ENCODE measurements at regions not wholly inside any gene's neighbourhood (a gene's known extent, or its start where the extent isn't known, plus 50 kb on each side); places are given as distances from the start of the nearest gene placed in this dataset.

GRCh38 chr6:159533016-159533415 lies 160.0 kb downstream of the SOD2 start:
- no peak for TF ChIP-seq CTCF (IDR thresholded peaks at IDR 0.05; ENCODE audit: insufficient read depth, low read depth, low read length, missing control alignments)
- H3K4me3 ChIP-seq (ENCODE audit: low read depth, low read length), result no peak overlapping the region
- DNase-seq (ENCODE audit: low read depth), result no peak

GRCh38 chr6:159532155-159532554 lies 160.9 kb downstream of the SOD2 start:
- no peak overlapping the region for H3K4me3 ChIP-seq (ENCODE audit: low read depth, low read length)
- DNase-seq (ENCODE audit: low read depth), result no peak
- no peak for TF ChIP-seq CTCF (IDR thresholded peaks at IDR 0.05; ENCODE audit: insufficient read depth, low read depth, low read length, missing control alignments)

- TF ChIP-seq CTCF (IDR thresholded peaks at IDR 0.05; ENCODE audit: insufficient read depth, low read depth, low read length, missing control alignments), result no peak
- DNase-seq (ENCODE audit: low read depth), result no peak
Measured at GRCh38 chr6:159529934-159530333, 163.1 kb downstream of the SOD2 start.

GRCh38 chr6:159527351-159527750 lies 165.7 kb downstream of the SOD2 start:
- no peak overlapping the region for H3K4me3 ChIP-seq (ENCODE audit: low read depth, low read length)
- DNase-seq (ENCODE audit: low read depth), result no peak
- TF ChIP-seq CTCF (IDR thresholded peaks at IDR 0.05; ENCODE audit: insufficient read depth, low read depth, low read length, missing control alignments), result no peak

More at GRCh38 chr6:159529934-159530333, 163.1 kb downstream of the SOD2 start:
- no peak overlapping the region for H3K4me3 ChIP-seq (ENCODE audit: low read depth, low read length)

- no peak overlapping the region for H3K4me3 ChIP-seq (ENCODE audit: low read depth, low read length)
- no peak for DNase-seq (ENCODE audit: low read depth)
- no peak for TF ChIP-seq CTCF (IDR thresholded peaks at IDR 0.05; ENCODE audit: insufficient read depth, low read depth, low read length, missing control alignments)
Measured at GRCh38 chr6:159525445-159526025, 167.5 kb downstream of the SOD2 start.

- no peak for TF ChIP-seq CTCF (IDR thresholded peaks at IDR 0.05; ENCODE audit: insufficient read depth, low read depth, low read length, missing control alignments)
- no peak for DNase-seq (ENCODE audit: low read depth)
- H3K4me3 ChIP-seq (ENCODE audit: low read depth, low read length), result no peak overlapping the region
Measured at GRCh38 chr6:159522877-159523547, 170.0 kb downstream of the SOD2 start.

- no peak overlapping the region for H3K4me3 ChIP-seq (ENCODE audit: low read depth, low read length)
- no peak for DNase-seq (ENCODE audit: low read depth)
- TF ChIP-seq CTCF (IDR thresholded peaks at IDR 0.05; ENCODE audit: insufficient read depth, low read depth, low read length, missing control alignments), result no peak
Measured at GRCh38 chr6:159521962-159522361, 171.1 kb downstream of the SOD2 start.

All from GM12865 (cell line).